GM23248 (cell line): ENCODE measurements at regions not wholly inside any gene's neighbourhood (a gene's known extent, or its start where the extent isn't known, plus 50 kb on each side); places are given as distances from the start of the nearest gene placed in this dataset.

Source experiments
- EZH2 ChIP-seq: fragments of 200-600 bp; sonication (generic); IDR thresholded peaks from 2 replicates; pipeline ENCODE4 v1.6.1; 2018; ENCODE audit warnings: antibody characterized with exemption, mild to moderate bottlenecking; ENCODE audit not compliant: insufficient read depth, poor library complexity, severe bottlenecking
- EZH2phosphoT487 ChIP-seq: fragments of 200-600 bp; sonication (generic); IDR thresholded peaks from 2 replicates; pipeline ENCODE4 v1.6.1; 2018; ENCODE audit warnings: antibody characterized with exemption, moderate library complexity, mild to moderate bottlenecking, low read depth; ENCODE audit not compliant: insufficient read depth

DNA sequence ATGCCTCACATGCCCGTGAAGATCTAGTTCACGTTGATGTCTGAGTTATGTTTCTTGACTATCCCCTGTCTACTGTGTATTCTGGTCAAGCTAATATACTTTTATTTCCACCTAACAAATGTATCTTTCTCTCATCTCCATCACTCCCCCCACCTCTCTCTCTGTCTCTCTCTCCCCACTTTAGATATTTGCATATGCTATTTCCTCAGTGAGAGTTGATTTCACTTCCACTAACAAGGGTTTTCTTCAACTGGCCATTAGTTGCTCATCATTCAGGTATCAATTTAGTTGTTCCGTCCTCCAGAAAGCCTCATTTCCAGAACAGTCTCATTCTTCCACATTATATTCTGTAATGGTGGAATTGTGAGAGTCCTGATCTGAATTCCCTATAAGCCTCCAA lies 1777.8 kb upstream of the TENM3 start:
- TF ChIP-seq EZH2, result no peak
- TF ChIP-seq EZH2phosphoT487, result no peak
